Endothelial cell of umbilical vein (primary cell): ENCODE measurements at regions not wholly inside any gene's neighbourhood (a gene's known extent, or its start where the extent isn't known, plus 50 kb on each side); places are given as distances from the start of the nearest gene placed in this dataset.

ENCODE experiments used
- BruUV-seq: library from RNA; stranded (reverse); fragments of 400-500 nt; replicated peaks from 2 replicates; lab custom pipeline; 2021; lab: Mats Ljungman, UMichigan
- CTCF ChIA-PET: fragments of 300-600, 350-600 bp; sonication (Branson Sonifier 250); formaldehyde crosslinking; loops from one replicate; lab custom pipeline; 2021; ENCODE audit warnings: antibody characterized with exemption, inconsistent platforms; lab: Charles Lee
- POLR2A ChIA-PET: fragments of 300-600, 350-600 bp; sonication (Branson Sonifier 250); formaldehyde crosslinking; loops from one replicate; lab custom pipeline; 2021; ENCODE audit warnings: antibody characterized with exemption, inconsistent platforms; lab: Charles Lee
- DNase-seq: peaks from one replicate; pipeline ENCODE4 v3.0.0-alpha.2; 2011; ENCODE audit warnings: low read depth, low spot score
- FAIRE-seq: peaks from 2 replicates; lab custom pipeline; 2011; peaks lifted over from hg19 to GRCh38; lab: Jason Lieb, UNC
- H2AFZ ChIP-seq: 2 replicates; pipeline ENCODE4 v1.6.0; 2012; ENCODE audit warnings: low read depth, low read length, control low read depth, inconsistent platforms
- H3K27ac ChIP-seq: 2 replicates; pipeline ENCODE4 v1.5.1; 2011; ENCODE audit warnings: low read depth, mild to moderate bottlenecking, control low read depth, low read length, moderate library complexity; ENCODE audit not compliant: insufficient read depth
- H3K27me3 ChIP-seq, 2 experiments: 2 replicates each; pipeline versions ENCODE4 v1.6.0 to v1.6.1; 2011; ENCODE audit warnings: low read length in 2 of 2, mixed read lengths in 1 of 2; ENCODE audit not compliant: control insufficient read depth in 2 of 2, insufficient read depth in 2 of 2
- H3K36me3 ChIP-seq, 2 experiments: 2 replicates in 1 of 2; 3 replicates in 1 of 2; pipeline ENCODE4 v1.5.1; 2011; ENCODE audit warnings: low read length in 2 of 2, mild to moderate bottlenecking in 1 of 2, moderate library complexity in 1 of 2; ENCODE audit not compliant: control insufficient read depth in 2 of 2, insufficient read depth in 2 of 2; ENCODE audit errors: extremely low read depth in 1 of 2
- H3K4me1 ChIP-seq: 3 replicates; pipeline ENCODE4 v1.5.1; 2011; ENCODE audit warnings: mild to moderate bottlenecking, low read length; ENCODE audit not compliant: control insufficient read depth, insufficient read depth; ENCODE audit errors: extremely low read depth
- H3K4me2 ChIP-seq: 2 replicates; pipeline ENCODE4 v1.6.1; 2011; ENCODE audit warnings: low read length, control low read depth, mixed read lengths; ENCODE audit not compliant: insufficient read depth
- H3K4me3 ChIP-seq, 3 experiments: fragments of 200-600 bp in 1 of 3; sonication (generic), shearing (Covaris generic) in 1 of 3; replicated peaks in 1 of 3; 2 replicates each; pipeline ENCODE4 v1.5.1; 2011 to 2016; ENCODE audit warnings: control low read depth in 3 of 3, low read length in 3 of 3, mild to moderate bottlenecking in 2 of 3, inconsistent platforms in 1 of 3, low read depth in 1 of 3, moderate library complexity in 1 of 3; ENCODE audit not compliant: insufficient read depth in 1 of 3
- H3K79me2 ChIP-seq: 2 replicates; pipeline ENCODE4 v1.6.0; 2012; ENCODE audit warnings: low read length, inconsistent platforms; ENCODE audit not compliant: control insufficient read depth, insufficient read depth
- H3K9ac ChIP-seq: replicated peaks from 2 replicates; pipeline ENCODE3; 2011; ENCODE audit warnings: low read length, control low read depth; ENCODE audit not compliant: insufficient read depth; ENCODE audit errors: extremely low read depth
- H3K9me1 ChIP-seq: replicated peaks from 3 replicates; pipeline ENCODE4 v1.6.0; 2011; ENCODE audit warnings: mild to moderate bottlenecking, low read length; ENCODE audit not compliant: control insufficient read depth, insufficient read depth; ENCODE audit errors: extremely low read depth
- H3K9me3 ChIP-seq: replicated peaks from 2 replicates; pipeline ENCODE4 v1.5.1; 2012; ENCODE audit warnings: low read length, inconsistent platforms; ENCODE audit not compliant: control insufficient read depth, insufficient read depth
- H4K20me1 ChIP-seq: replicated peaks from 2 replicates; pipeline ENCODE3; 2011; ENCODE audit warnings: mild to moderate bottlenecking, low read length; ENCODE audit not compliant: control insufficient read depth, insufficient read depth; ENCODE audit errors: extremely low read depth
- EZH2 ChIP-seq: IDR thresholded peaks from 2 replicates; pipeline ENCODE4 v1.6.1; 2012; ENCODE audit warnings: borderline replicate concordance, low read depth, mild to moderate bottlenecking, moderate library complexity, low read length, inconsistent platforms; ENCODE audit not compliant: severe bottlenecking
- FOS ChIP-seq: IDR thresholded peaks from 2 replicates; pipeline ENCODE4 v1.6.1; 2011; ENCODE audit warnings: mild to moderate bottlenecking, low read length, moderate library complexity, borderline replicate concordance; ENCODE audit not compliant: insufficient read depth
- GATA2 ChIP-seq: IDR thresholded peaks from 2 replicates; pipeline ENCODE4 v1.7.0; 2011; ENCODE audit warnings: low read depth, mild to moderate bottlenecking, moderate library complexity, mixed read lengths, low read length; ENCODE audit not compliant: insufficient read length, insufficient read depth
- JUN ChIP-seq: IDR thresholded peaks from 2 replicates; pipeline ENCODE4 v1.6.1; 2011; ENCODE audit warnings: borderline replicate concordance, low read depth; ENCODE audit not compliant: insufficient read length, insufficient read depth
- MAX ChIP-seq: IDR thresholded peaks from 2 replicates; pipeline ENCODE4 v1.6.1; 2011; ENCODE audit not compliant: insufficient read depth, insufficient read length
- MYC ChIP-seq: IDR thresholded peaks from one replicate; pipeline ENCODE4 v1.6.1; 2011; ENCODE audit warnings: mild to moderate bottlenecking, low read depth, low read length
- POLR2A ChIP-seq: IDR thresholded peaks from 2 replicates; pipeline ENCODE4 v1.6.1; 2012; ENCODE audit warnings: low read depth, mild to moderate bottlenecking, control low read depth, low read length
- POLR2AphosphoS5 ChIP-seq: IDR thresholded peaks from 2 replicates; pipeline ENCODE4 v1.6.1; 2012; ENCODE audit warnings: low read depth, mild to moderate bottlenecking, control low read depth, low read length, moderate library complexity; ENCODE audit not compliant: insufficient read depth
- dilution Hi-C: fragments of 300-500 bp; cut with MboI; formaldehyde crosslinking; loops from one replicate; pipeline ENCODE4 v1.15.0; 2019; ENCODE audit warnings: low sequenced_read_pairs; ENCODE audit not compliant: extremely low pct_ligation_motif_present
- intact Hi-C: fragments of 100-400 bp; cut with micrococcal nuclease; formaldehyde crosslinking; loops from one replicate; pipeline ENCODE4 v1.10.0; 2022
- TF ChIP-seq, protein P1 (sequence below), 2 donors: IDR thresholded peaks; 1 replicate in 1 of 2; 2 replicates in 1 of 2; pipeline ENCODE4 v1.5.1; 2011; ENCODE audit warnings: low read length in 2 of 2, mild to moderate bottlenecking in 2 of 2, moderate library complexity in 2 of 2, control low read depth in 1 of 2, inconsistent platforms in 1 of 2, low read depth in 1 of 2; ENCODE audit not compliant: insufficient read depth in 1 of 2; ENCODE audit errors: extremely low read depth in 1 of 2

GRCh38 chr4:81981218-81981617, 392.6 kb downstream of the HNRNPD start:
- intact Hi-C loops (no loop called here), dilution Hi-C loops (no loop called here)
- Histone ChIP-seq H3K27me3 (no peaks in the 10 kb centered on the region), H3K79me2 (no peaks in the 10 kb centered on the region), H3K36me3 (no peaks in the 10 kb centered on the region), H3K9ac (no peak overlapping the region), H4K20me1 (no peaks in the 10 kb centered on the region), H3K4me2 (no peak overlapping the region), H2AFZ (no peak overlapping the region), H3K27ac (no peak overlapping the region), H3K9me1 (no peaks in the 10 kb centered on the region), H3K9me3 (no peaks in the 10 kb centered on the region), H3K4me1 (no peaks in the 10 kb centered on the region), H3K4me3 (no peak overlapping the region)
- no TSS peak for BruUV-seq
- POLR2A ChIA-PET: no interaction called here
- DNase-seq: no peak
- TF ChIP-seq, protein P1, sequence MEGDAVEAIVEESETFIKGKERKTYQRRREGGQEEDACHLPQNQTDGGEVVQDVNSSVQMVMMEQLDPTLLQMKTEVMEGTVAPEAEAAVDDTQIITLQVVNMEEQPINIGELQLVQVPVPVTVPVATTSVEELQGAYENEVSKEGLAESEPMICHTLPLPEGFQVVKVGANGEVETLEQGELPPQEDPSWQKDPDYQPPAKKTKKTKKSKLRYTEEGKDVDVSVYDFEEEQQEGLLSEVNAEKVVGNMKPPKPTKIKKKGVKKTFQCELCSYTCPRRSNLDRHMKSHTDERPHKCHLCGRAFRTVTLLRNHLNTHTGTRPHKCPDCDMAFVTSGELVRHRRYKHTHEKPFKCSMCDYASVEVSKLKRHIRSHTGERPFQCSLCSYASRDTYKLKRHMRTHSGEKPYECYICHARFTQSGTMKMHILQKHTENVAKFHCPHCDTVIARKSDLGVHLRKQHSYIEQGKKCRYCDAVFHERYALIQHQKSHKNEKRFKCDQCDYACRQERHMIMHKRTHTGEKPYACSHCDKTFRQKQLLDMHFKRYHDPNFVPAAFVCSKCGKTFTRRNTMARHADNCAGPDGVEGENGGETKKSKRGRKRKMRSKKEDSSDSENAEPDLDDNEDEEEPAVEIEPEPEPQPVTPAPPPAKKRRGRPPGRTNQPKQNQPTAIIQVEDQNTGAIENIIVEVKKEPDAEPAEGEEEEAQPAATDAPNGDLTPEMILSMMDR (IDR thresholded peaks at IDR 0.05; ENCODE audit: extremely low read depth in 1 of 2, insufficient read depth in 1 of 2, low read depth in 1 of 2, low read length in 2 of 2): no peak
- no peak for TF ChIP-seq GATA2
- no peak for TF ChIP-seq JUN
- no peak for TF ChIP-seq POLR2A
- no peak for TF ChIP-seq MYC
- no peak for TF ChIP-seq POLR2AphosphoS5
- no peak for TF ChIP-seq MAX
- TF ChIP-seq EZH2: no peak
- TF ChIP-seq FOS: no peak
- CTCF ChIA-PET: no interaction called here
- FAIRE-seq: no peak
